AG09319 (cell line): ENCODE measurements at regions not wholly inside any gene's neighbourhood (a gene's known extent, or its start where the extent isn't known, plus 50 kb on each side); places are given as distances from the start of the nearest gene placed in this dataset.

ENCODE experiments used
- DNase-seq: peaks from one replicate; pipeline ENCODE4 v3.0.0-alpha.2; 2010; ENCODE audit warnings: low read depth; ENCODE audit errors: extremely low read depth
- CTCF ChIP-seq: IDR thresholded peaks from 2 replicates; pipeline ENCODE4 v1.5.1; 2011; ENCODE audit warnings: low read depth, mild to moderate bottlenecking, inconsistent platforms, low read length, moderate library complexity

- no peak for DNase-seq
- TF ChIP-seq CTCF: no peak
Observed at GRCh38 chr10:8453587-8453986, 399.1 kb downstream of the GATA3 start.

- DNase-seq: no peak
- no peak for TF ChIP-seq CTCF
Observed at GRCh38 chr10:8454357-8454756, 399.9 kb downstream of the GATA3 start.

GRCh38 chr10:8455181-8455580 lies 400.7 kb downstream of the GATA3 start:
- no peak for TF ChIP-seq CTCF
- DNase-seq: no peak

GRCh38 chr10:8456386-8456785 lies 401.9 kb downstream of the GATA3 start:
- DNase-seq: no peak
- no peak for TF ChIP-seq CTCF

- no peak for DNase-seq
- TF ChIP-seq CTCF: no peak
Observed at GRCh38 chr10:8460626-8461025, 406.1 kb downstream of the GATA3 start.

- TF ChIP-seq CTCF: no peak
- DNase-seq: no peak
Observed at GRCh38 chr10:8462565-8462964, 408.1 kb downstream of the GATA3 start.

GRCh38 chr10:8463853-8464252 lies 409.4 kb downstream of the GATA3 start:
- DNase-seq: no peak

More at GRCh38 chr10:8463853-8464252, 409.4 kb downstream of the GATA3 start:
- no peak for TF ChIP-seq CTCF
